ENCODE measurements at regions not wholly inside any gene's neighbourhood (a gene's known extent, or its start where the extent isn't known, plus 50 kb on each side); places are given as distances from the start of the nearest gene placed in this dataset.
"Not testable (repeated sequence)": the region's sequence is repeated elsewhere in the genome, so short reads cannot be mapped to it uniquely, and the experiment has no call there.

- no peak for FAIRE-seq
Measured at GRCh38 chr7:113710310-113711096, 208.3 kb downstream of the PPP1R3A start.

GRCh38 chr7:113705439-113705838 is 213.4 kb downstream of the PPP1R3A start:
- no peak for FAIRE-seq

GRCh38 chr7:113698556-113699220 is 220.1 kb downstream of the PPP1R3A start:
- no peak for FAIRE-seq

GRCh38 chr7:113694149-113694548 is 224.7 kb downstream of the PPP1R3A start:
- no peak for FAIRE-seq

- FAIRE-seq, result no peak
Measured at GRCh38 chr7:113684165-113684564, 234.6 kb downstream of the PPP1R3A start.

- FAIRE-seq, result no peak
Measured at GRCh38 chr7:113677811-113678210, 241.0 kb downstream of the PPP1R3A start.

- no peak for FAIRE-seq
Measured at GRCh38 chr7:113664867-113665266, 253.9 kb downstream of the PPP1R3A start.

GRCh38 chr7:113659416-113659815 is 259.4 kb downstream of the PPP1R3A start:
- FAIRE-seq, result no peak

- FAIRE-seq, result no peak
Measured at GRCh38 chr7:113657603-113658002, 261.2 kb downstream of the PPP1R3A start.

GRCh38 chr7:113652501-113652900 is 266.3 kb downstream of the PPP1R3A start:
- FAIRE-seq, result no peak

GRCh38 chr7:113649556-113649955 is 269.3 kb downstream of the PPP1R3A start:
- no peak for FAIRE-seq

- FAIRE-seq, result no peak
Measured at GRCh38 chr7:113639221-113639620, 279.6 kb downstream of the PPP1R3A start.

- FAIRE-seq, result no peak
Measured at GRCh38 chr7:113636727-113637421, 281.9 kb downstream of the PPP1R3A start.

- FAIRE-seq, result no peak
Measured at GRCh38 chr7:113635492-113635891, 283.3 kb downstream of the PPP1R3A start.

GRCh38 chr7:113633073-113633472 is 285.7 kb downstream of the PPP1R3A start:
- no peak for FAIRE-seq

- FAIRE-seq, result no peak
Measured at GRCh38 chr7:113628948-113629847, 289.6 kb downstream of the PPP1R3A start.

- FAIRE-seq, result no peak
Measured at GRCh38 chr7:113625494-113626102, 293.2 kb downstream of the PPP1R3A start.

- no peak for FAIRE-seq
Measured at GRCh38 chr7:113622796-113623195, 296.0 kb downstream of the PPP1R3A start.

- no peak for FAIRE-seq
Measured at GRCh38 chr7:113610572-113610971, 308.2 kb downstream of the PPP1R3A start.

GRCh38 chr7:113608782-113609181 is 310.0 kb downstream of the PPP1R3A start:
- FAIRE-seq, result no peak

GRCh38 chr7:113606325-113606724 is 312.5 kb downstream of the PPP1R3A start:
- no peak for FAIRE-seq

GRCh38 chr7:113600428-113600827 is 318.4 kb downstream of the PPP1R3A start:
- FAIRE-seq, result not testable (repeated sequence)

Measured in colon (tissue), 2 donors.